Mesodermal cell (in vitro differentiated cells): ENCODE measurements at regions not wholly inside any gene's neighbourhood (a gene's known extent, or its start where the extent isn't known, plus 50 kb on each side); places are given as distances from the start of the nearest gene placed in this dataset.

Experiments
- H3K27ac ChIP-seq: 2 replicates; pipeline ENCODE4 v1.7.0; 2013; ENCODE audit warnings: mild to moderate bottlenecking, low read depth, low read length, moderate library complexity; ENCODE audit not compliant: severe bottlenecking
- H3K36me3 ChIP-seq: 2 replicates; pipeline ENCODE4 v1.7.1; 2013; ENCODE audit warnings: mild to moderate bottlenecking, low read length, moderate library complexity; ENCODE audit not compliant: control insufficient read depth, insufficient read depth
- H3K4me1 ChIP-seq: one replicate; pipeline ENCODE4 v1.7.1; 2013; ENCODE audit warnings: mild to moderate bottlenecking, low read length; ENCODE audit not compliant: insufficient read depth, control insufficient read depth, poor library complexity, severe bottlenecking
- H3K4me3 ChIP-seq: 2 replicates; pipeline ENCODE4 v1.7.0; 2013; ENCODE audit warnings: low read length, control low read depth, mild to moderate bottlenecking; ENCODE audit not compliant: insufficient read depth, poor library complexity, severe bottlenecking; ENCODE audit errors: extremely low read depth
- H3K9me3 ChIP-seq: 2 replicates; pipeline ENCODE4 v1.7.1; 2013; ENCODE audit warnings: mild to moderate bottlenecking, low read length, moderate library complexity; ENCODE audit not compliant: control insufficient read depth
- WGBS, 2 experiments: methylation state at CpG; one replicate each; pipeline ENCODE4 v1.1.5; 2013; ENCODE audit warnings: missing lambda C conversion rate in 2 of 2; ENCODE audit not compliant: insufficient coverage in 2 of 2; 5-methylcytosine and 5-hydroxymethylcytosine counted together

DNA sequence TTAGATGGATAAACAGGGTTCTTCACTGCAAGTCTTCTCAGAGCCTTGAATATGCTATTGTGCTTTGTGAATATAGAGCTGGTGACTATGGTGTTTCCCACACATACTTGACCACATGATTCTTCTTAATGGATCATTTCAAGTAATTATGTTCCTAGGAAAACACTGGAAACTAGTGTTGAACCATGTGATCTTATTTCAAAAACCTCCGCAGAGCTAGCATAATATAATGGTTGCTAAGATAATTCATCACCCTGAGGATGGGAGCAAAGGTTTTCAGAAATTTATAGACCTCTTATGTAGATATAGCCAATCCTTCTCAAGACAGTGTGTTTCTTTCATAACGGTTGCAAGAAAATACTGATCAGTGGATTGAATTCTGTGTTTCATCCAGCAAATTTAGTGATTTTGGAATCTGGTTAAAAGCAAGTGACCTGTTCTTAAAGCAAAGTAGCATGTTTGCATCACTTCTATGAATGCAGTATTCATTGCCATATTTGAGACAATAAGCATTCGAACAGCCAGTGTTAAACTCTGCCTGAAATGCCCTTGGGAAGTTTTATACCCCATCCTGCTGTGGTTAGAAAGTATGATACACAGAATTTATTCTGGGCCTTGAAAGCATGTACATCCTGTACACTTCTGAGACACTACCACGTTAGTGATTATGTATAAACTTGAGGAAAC, 341.0 kb upstream of the E2F7 start:
- H3K4me1 ChIP-seq: no peaks in the 10 kb centered on the region
- H3K27ac ChIP-seq: no peak overlapping the region
- H3K4me3 ChIP-seq: no peak overlapping the region
- H3K9me3 ChIP-seq: no peaks in the 10 kb centered on the region
- WGBS, 2 experiments: 71 to 100% methylated on average over 1 to 3 of the region's 4 CpGs
- no peaks in the 10 kb centered on the region for H3K36me3 ChIP-seq

DNA sequence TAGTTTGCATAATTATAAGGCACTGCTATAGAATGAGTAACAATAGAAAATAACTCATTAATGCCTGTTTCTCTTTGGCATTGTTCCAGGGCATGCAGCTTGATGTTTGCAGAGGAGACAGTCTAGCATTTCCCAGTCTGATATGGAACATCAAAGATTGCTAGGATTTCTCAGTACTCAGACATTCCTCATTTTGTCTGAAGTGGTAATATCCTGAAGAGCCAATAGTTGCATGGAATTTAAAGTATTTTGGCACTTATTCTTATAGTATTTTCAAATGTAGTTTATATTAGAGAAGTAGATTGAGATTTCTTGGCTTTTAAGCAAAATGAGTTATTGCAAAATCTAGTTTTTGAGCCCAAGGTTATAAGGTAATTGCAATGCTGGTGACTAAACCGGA, 337.3 kb upstream of the E2F7 start:
- H3K4me1 ChIP-seq: no peaks in the 10 kb centered on the region
- no peaks in the 10 kb centered on the region for H3K9me3 ChIP-seq
- no CpG with 5 or more reads among the region's 1 CpG for WGBS, 2 experiments
- H3K36me3 ChIP-seq: no peaks in the 10 kb centered on the region
- H3K4me3 ChIP-seq: no peak overlapping the region
- H3K27ac ChIP-seq: no peak overlapping the region

- Histone ChIP-seq H3K4me1 (no peaks in the 10 kb centered on the region), H3K4me3 (no peak overlapping the region), H3K27ac (no peak overlapping the region), H3K9me3 (no peaks in the 10 kb centered on the region), H3K36me3 (no peaks in the 10 kb centered on the region)
Measured at GRCh38 chr12:77401770-77402081, 336.4 kb upstream of the E2F7 start.

GRCh38 chr12:77401064-77401769, 335.8 kb upstream of the E2F7 start:
- no peaks in the 10 kb centered on the region for H3K4me1 ChIP-seq
- H3K27ac ChIP-seq: no peak overlapping the region
- no peaks in the 10 kb centered on the region for H3K36me3 ChIP-seq
- H3K9me3 ChIP-seq: no peaks in the 10 kb centered on the region
- no peak overlapping the region for H3K4me3 ChIP-seq
- WGBS, 2 experiments: 83 to 100% methylated on average over 2 of the region's 3 CpGs

- Histone ChIP-seq H3K36me3 (no peaks in the 10 kb centered on the region), H3K27ac (no peak overlapping the region), H3K4me3 (no peak overlapping the region), H3K4me1 (no peaks in the 10 kb centered on the region), H3K9me3 (no peaks in the 10 kb centered on the region)
- 79 to 94% methylated on average over 4 of the region's 10 CpGs for WGBS, 2 experiments
Measured at GRCh38 chr12:77392467-77393088, 327.2 kb upstream of the E2F7 start.

DNA sequence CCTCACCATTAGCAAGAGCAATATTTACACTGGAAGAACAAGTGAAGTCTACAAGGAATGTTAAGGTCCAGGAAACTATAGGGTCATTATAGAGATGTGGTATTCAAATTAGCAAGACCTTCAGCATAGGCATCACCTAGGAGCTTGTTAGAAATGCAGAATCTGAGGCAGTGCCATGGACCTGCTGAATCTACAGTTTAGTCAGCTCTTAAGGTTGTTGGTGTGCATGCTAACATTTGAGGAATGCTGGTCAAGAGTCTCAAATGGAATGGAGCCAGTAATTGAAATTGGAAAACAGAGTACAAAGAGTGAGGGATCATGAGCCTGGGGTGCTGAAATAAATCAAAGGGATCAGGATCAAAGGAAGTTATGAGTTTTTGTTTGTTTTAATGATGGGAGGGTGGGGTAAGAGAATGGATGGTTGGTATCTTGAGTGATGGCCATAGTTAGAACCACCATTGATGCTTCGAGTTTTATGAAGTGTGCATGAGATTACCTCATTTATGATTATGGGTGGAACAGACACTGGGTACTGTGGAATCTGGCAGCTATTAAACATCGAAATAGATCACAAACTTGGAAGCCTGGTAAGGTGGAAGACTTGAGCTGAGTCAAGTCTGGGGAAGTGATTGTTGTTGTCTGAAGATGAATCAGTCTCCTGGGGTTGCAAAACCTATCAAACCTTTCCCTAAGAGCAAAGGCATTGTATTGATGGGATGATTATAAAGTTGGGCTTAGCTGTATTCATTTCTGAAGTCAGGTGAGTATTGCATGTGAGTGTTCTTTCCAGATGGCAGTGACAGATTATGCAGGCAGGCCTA, 323.3 kb upstream of the E2F7 start:
- H3K36me3 ChIP-seq: no peaks in the 10 kb centered on the region
- H3K27ac ChIP-seq: no peak overlapping the region
- no peaks in the 10 kb centered on the region for H3K9me3 ChIP-seq
- no peak overlapping the region for H3K4me3 ChIP-seq
- H3K4me1 ChIP-seq: no peaks in the 10 kb centered on the region
- 72 to 95% methylated on average over 2 of the region's 2 CpGs for WGBS, 2 experiments

DNA sequence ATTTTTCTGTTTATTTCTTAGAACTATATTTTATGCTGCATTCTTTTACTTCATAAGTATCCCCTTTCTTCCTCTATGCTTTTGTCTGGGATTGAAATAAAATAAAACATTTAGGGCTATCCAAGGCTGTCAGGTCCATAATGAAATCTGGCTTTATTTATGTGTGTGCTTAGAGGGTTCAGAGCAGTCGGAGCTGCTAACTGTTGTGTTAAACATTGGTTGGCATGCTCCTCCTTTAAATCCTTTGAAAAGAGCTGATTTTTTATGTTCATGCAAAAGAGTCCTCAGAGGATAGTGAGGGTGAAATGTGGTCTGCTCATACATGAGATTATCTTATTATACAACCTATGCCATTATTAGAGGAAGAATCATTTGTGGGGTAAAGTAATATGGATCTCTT, 322.3 kb upstream of the E2F7 start:
- Histone ChIP-seq H3K4me1 (no peaks in the 10 kb centered on the region), H3K27ac (no peak overlapping the region), H3K36me3 (no peaks in the 10 kb centered on the region), H3K9me3 (no peaks in the 10 kb centered on the region), H3K4me3 (no peak overlapping the region)
- 100% methylated on average over 1 of the region's 1 CpG; no CpG with 5 or more reads in 1 of the 2 experiments for WGBS, 2 experiments

- Histone ChIP-seq H3K4me1 (no peaks in the 10 kb centered on the region), H3K9me3 (no peaks in the 10 kb centered on the region), H3K4me3 (no peak overlapping the region), H3K36me3 (no peaks in the 10 kb centered on the region), H3K27ac (no peak overlapping the region)
- 0 to 43% methylated on average over 1 to 2 of the region's 3 CpGs for WGBS, 2 experiments
Measured at GRCh38 chr12:77387214-77387613, 321.8 kb upstream of the E2F7 start.

- no peaks in the 10 kb centered on the region for H3K9me3 ChIP-seq
- no peak overlapping the region for H3K4me3 ChIP-seq
- H3K27ac ChIP-seq: no peak overlapping the region
- no peaks in the 10 kb centered on the region for H3K36me3 ChIP-seq
- WGBS, 2 experiments: no CpG with 5 or more reads among the region's 3 CpGs
- H3K4me1 ChIP-seq: no peaks in the 10 kb centered on the region
Measured at GRCh38 chr12:77384941-77385340, 319.6 kb upstream of the E2F7 start.

GRCh38 chr12:77382096-77382742, 316.9 kb upstream of the E2F7 start:
- H3K4me3 ChIP-seq: no peak overlapping the region
- no peaks in the 10 kb centered on the region for H3K36me3 ChIP-seq
- H3K4me1 ChIP-seq: no peaks in the 10 kb centered on the region
- no peaks in the 10 kb centered on the region for H3K9me3 ChIP-seq
- H3K27ac ChIP-seq: no peak overlapping the region
- 80% methylated on average over 2 to 4 of the region's 5 CpGs for WGBS, 2 experiments
